HepG2 (cell line): ENCODE measurements at regions not wholly inside any gene's neighbourhood (a gene's known extent, or its start where the extent isn't known, plus 50 kb on each side); places are given as distances from the start of the nearest gene placed in this dataset.

ENCODE experiments used
- ATAC-seq: fragments of 200-7000 bp; cut with Tn5 transposase; 3 replicates; pipeline ENCODE4 v1.9.1; 2020; ENCODE audit warnings: mild to moderate bottlenecking, moderate library complexity
- BruUV-seq: library from RNA; stranded (reverse); fragments of 400-500 nt; replicated peaks from 2 replicates; lab custom pipeline; 2021; lab: Mats Ljungman, UMichigan
- CTCF ChIA-PET: fragments of 300-600 bp; formaldehyde crosslinking; extraction: SDS; loops from one replicate; lab custom pipeline; 2021; ENCODE audit warnings: low total read pairs, inconsistent platforms, low intra/inter-chr PET ratio; lab: Yijun Ruan, JAX
- POLR2A ChIA-PET: fragments of 350-600 bp; sonication (Branson Sonifier 250); formaldehyde crosslinking; loops from one replicate; lab custom pipeline; 2020; ENCODE audit warnings: antibody characterized with exemption, inconsistent platforms; lab: Yijun Ruan, JAX
- DNase-seq: peaks from one replicate; pipeline ENCODE4 v3.0.0-alpha.2; 2015; ENCODE audit warnings: low spot score
- FAIRE-seq: peaks from 3 replicates; lab custom pipeline; 2011; peaks lifted over from hg19 to GRCh38; lab: Jason Lieb, UNC
- H2AFZ ChIP-seq: one replicate; pipeline ENCODE4 v1.6.1; 2011; ENCODE audit warnings: low read length, inconsistent platforms
- H3K27ac ChIP-seq: fragments of 300-600 bp; 3 replicates; pipeline ENCODE4 v1.8.0; 2011; ENCODE audit warnings: mixed run types, mild to moderate bottlenecking, mixed read lengths, low read length, inconsistent platforms; ENCODE audit not compliant: insufficient read depth; ENCODE audit errors: extremely low read length
- H3K27me3 ChIP-seq, 2 experiments: fragments of 200-600 bp in 1 of 2; 2 replicates in 1 of 2; 3 replicates in 1 of 2; pipeline versions ENCODE4 v1.6.0 to v1.8.0; 2011; ENCODE audit warnings: low read length in 2 of 2, mild to moderate bottlenecking in 2 of 2, moderate library complexity in 2 of 2, inconsistent platforms in 1 of 2; ENCODE audit not compliant: insufficient read depth in 2 of 2, control insufficient read depth in 1 of 2
- H3K36me3 ChIP-seq, 2 experiments: fragments of 200-600 bp in 1 of 2; replicated peaks in 1 of 2; 2 replicates in 1 of 2; 3 replicates in 1 of 2; pipeline versions ENCODE4 v1.5.1 to v1.8.0; 2011; ENCODE audit warnings: low read length in 2 of 2, inconsistent platforms in 1 of 2; ENCODE audit not compliant: insufficient read depth in 2 of 2, control insufficient read depth in 1 of 2
- H3K4me1 ChIP-seq: 2 replicates; pipeline ENCODE4 v1.5.1; 2012; ENCODE audit warnings: low read length, inconsistent platforms; ENCODE audit not compliant: insufficient read depth
- H3K4me2 ChIP-seq: 2 replicates; pipeline ENCODE4 v1.6.0; 2011; ENCODE audit warnings: low read depth, low read length, inconsistent platforms
- H3K4me3 ChIP-seq, 3 experiments: fragments of 200-600 bp in 1 of 3; sonication (generic), shearing (Covaris generic) in 1 of 3; replicated peaks in 1 of 3; 2 replicates each; pipeline ENCODE4 v1.5.1; 2011 to 2016; ENCODE audit warnings: low read length in 3 of 3, inconsistent platforms in 2 of 3, low read depth in 2 of 3, mild to moderate bottlenecking in 2 of 3, control low read depth in 1 of 3, mixed read lengths in 1 of 3; ENCODE audit not compliant: insufficient read depth in 1 of 3
- H3K79me2 ChIP-seq: one replicate; pipeline ENCODE4 v1.6.1; 2011; ENCODE audit warnings: low read length, inconsistent platforms; ENCODE audit not compliant: insufficient read depth
- H3K9ac ChIP-seq: 2 replicates; pipeline ENCODE4 v1.6.0; 2011; ENCODE audit warnings: mild to moderate bottlenecking, low read depth, low read length, inconsistent platforms; ENCODE audit not compliant: insufficient read depth
- H3K9me3 ChIP-seq: 2 replicates; pipeline ENCODE4 v1.5.1; 2012; ENCODE audit warnings: mild to moderate bottlenecking, low read length
- H4K20me1 ChIP-seq: 2 replicates; pipeline ENCODE4 v1.6.0; 2011; ENCODE audit warnings: inconsistent platforms, mild to moderate bottlenecking, low read length, moderate library complexity; ENCODE audit not compliant: insufficient read depth
- ARID4A ChIP-seq: sonication (generic); formaldehyde crosslinking; IDR thresholded peaks from 2 replicates; pipeline ENCODE4 v1.5.0; 2020; ENCODE audit warnings: mild to moderate bottlenecking, missing genetic modification reagents, borderline replicate concordance
- BATF2 ChIP-seq: sonication (generic); formaldehyde crosslinking; IDR thresholded peaks from 2 replicates; pipeline ENCODE4 v1.8.0; 2022; ENCODE audit warnings: mild to moderate bottlenecking, missing genetic modification reagents, moderate library complexity
- CBFB ChIP-seq: sonication (generic); formaldehyde crosslinking; IDR thresholded peaks from 2 replicates; pipeline ENCODE4 v1.4.0; 2020; ENCODE audit warnings: missing genetic modification reagents
- FOXK1 ChIP-seq: sonication (generic); formaldehyde crosslinking; IDR thresholded peaks from 2 replicates; pipeline ENCODE4 v1.4.0; 2020; ENCODE audit warnings: low read depth, missing genetic modification reagents, borderline replicate concordance
- LBX2 ChIP-seq: sonication (generic); formaldehyde crosslinking; IDR thresholded peaks from 2 replicates; pipeline ENCODE4 v1.5.0; 2020; ENCODE audit warnings: missing genetic modification reagents, mild to moderate bottlenecking, borderline replicate concordance
- PCBP1 ChIP-seq: fragments of 200-400 bp; formaldehyde crosslinking; IDR thresholded peaks from 2 replicates; pipeline ENCODE4 v1.6.1; 2017; ENCODE audit warnings: mild to moderate bottlenecking, low read depth, low read length, borderline replicate concordance
- PHF20 ChIP-seq: sonication (generic); formaldehyde crosslinking; IDR thresholded peaks from 2 replicates; pipeline ENCODE4 v1.5.0; 2020; ENCODE audit warnings: mild to moderate bottlenecking, missing genetic modification reagents
- SALL2 ChIP-seq: sonication (generic); formaldehyde crosslinking; IDR thresholded peaks from 2 replicates; pipeline ENCODE4 v1.8.1; 2023; ENCODE audit warnings: mild to moderate bottlenecking, missing genetic modification reagents, inconsistent platforms
- SKI ChIP-seq: fragments of 450-650 bp; IDR thresholded peaks from one replicate; pipeline ENCODE4 v1.6.1; 2018; ENCODE audit warnings: mild to moderate bottlenecking; ENCODE audit not compliant: partially characterized antibody
- TBP ChIP-seq: sonication (generic); formaldehyde crosslinking; IDR thresholded peaks from 2 replicates; pipeline ENCODE4 v1.5.0; 2020; ENCODE audit warnings: missing genetic modification reagents
- ZBTB3 ChIP-seq: sonication (generic); formaldehyde crosslinking; IDR thresholded peaks from 2 replicates; pipeline ENCODE4 v1.4.0; 2020; ENCODE audit warnings: low read depth, mild to moderate bottlenecking, moderate library complexity, missing genetic modification reagents, borderline replicate concordance
- ZNF543 ChIP-seq: sonication (generic); formaldehyde crosslinking; IDR thresholded peaks from 2 replicates; pipeline ENCODE4 v1.4.0; 2020; ENCODE audit warnings: mild to moderate bottlenecking, missing genetic modification reagents
- ZNF883 ChIP-seq: sonication (generic); formaldehyde crosslinking; IDR thresholded peaks from 2 replicates; pipeline ENCODE4 v1.5.1; 2020; ENCODE audit warnings: mild to moderate bottlenecking, missing genetic modification reagents; ENCODE audit errors: not compliant biosample characterization
- WGBS: methylation state at CpG from one replicate; pipeline ENCODE4 v1.1.6; 2017; ENCODE audit warnings: low lambda C conversion rate; 5-methylcytosine and 5-hydroxymethylcytosine counted together
- in situ Hi-C: cut with HindIII; loops from 2 replicates; pipeline ENCODE4 v1.10.0; 2017; ENCODE audit warnings: low pct_unique_long_range_greater_than_20kb; ENCODE audit not compliant: extremely low pct_ligation_motif_present
- intact Hi-C: fragments of 100-400 bp; cut with micrococcal nuclease; formaldehyde crosslinking; loops from one replicate; pipeline ENCODE4 v1.10.0; 2022; ENCODE audit not compliant: unreplicated experiment
- TF ChIP-seq, protein P1 (sequence below): sonication (generic); formaldehyde crosslinking; IDR thresholded peaks from 2 replicates; pipeline ENCODE4 v1.4.0; 2020; ENCODE audit warnings: missing genetic modification reagents
- TF ChIP-seq, protein P2 (sequence below): sonication (generic); formaldehyde crosslinking; IDR thresholded peaks from 2 replicates; pipeline ENCODE4 v1.4.0; 2020; ENCODE audit warnings: missing genetic modification reagents, borderline replicate concordance

GRCh38 chr7:42662862-42663261 lies 249.0 kb downstream of the C7orf25 start:
- Histone ChIP-seq H3K27me3 (no peaks in the 10 kb centered on the region; a peak in 1 of 5 replicates), H3K4me1 (no peaks in the 10 kb centered on the region), H3K4me3 (no peak overlapping the region), H3K79me2 (no peaks in the 10 kb centered on the region), H3K36me3 (no peaks in the 10 kb centered on the region), H3K4me2 (no peak overlapping the region), H4K20me1 (no peaks in the 10 kb centered on the region), H3K27ac (no peak overlapping the region), H3K9me3 (peaks cover 41% of the 10 kb centered on the region), H2AFZ (no peak overlapping the region), H3K9ac (no peak overlapping the region)
- intact Hi-C loops = no loop called here
- CTCF ChIA-PET = no interaction called here
- no peak for DNase-seq
- in situ Hi-C loops = no loop called here
- 38% methylated on average over 1 of the region's 1 CpG for WGBS
- POLR2A ChIA-PET = no interaction called here
- ATAC-seq = no peak
- FAIRE-seq = no peak
- BruUV-seq = no TSS peak
- TF ChIP-seq ZNF883 (CRISPR knock-in tag) (no peak), TBP (no peak), PCBP1 (no peak), PHF20 (CRISPR knock-in tag) (no peak), CBFB (no peak), FOXK1 (CRISPR knock-in tag) (no peak), ZNF543 (CRISPR knock-in tag) (no peak), SALL2 (no peak), ZBTB3 (CRISPR knock-in tag) (no peak), SKI (no peak), LBX2 (no peak), BATF2 (CRISPR knock-in tag) (no peak), ARID4A (CRISPR knock-in tag) (no peak)
- TF ChIP-seq, protein P1, sequence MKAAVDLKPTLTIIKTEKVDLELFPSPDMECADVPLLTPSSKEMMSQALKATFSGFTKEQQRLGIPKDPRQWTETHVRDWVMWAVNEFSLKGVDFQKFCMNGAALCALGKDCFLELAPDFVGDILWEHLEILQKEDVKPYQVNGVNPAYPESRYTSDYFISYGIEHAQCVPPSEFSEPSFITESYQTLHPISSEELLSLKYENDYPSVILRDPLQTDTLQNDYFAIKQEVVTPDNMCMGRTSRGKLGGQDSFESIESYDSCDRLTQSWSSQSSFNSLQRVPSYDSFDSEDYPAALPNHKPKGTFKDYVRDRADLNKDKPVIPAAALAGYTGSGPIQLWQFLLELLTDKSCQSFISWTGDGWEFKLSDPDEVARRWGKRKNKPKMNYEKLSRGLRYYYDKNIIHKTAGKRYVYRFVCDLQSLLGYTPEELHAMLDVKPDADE = no peak
- TF ChIP-seq, protein P2, sequence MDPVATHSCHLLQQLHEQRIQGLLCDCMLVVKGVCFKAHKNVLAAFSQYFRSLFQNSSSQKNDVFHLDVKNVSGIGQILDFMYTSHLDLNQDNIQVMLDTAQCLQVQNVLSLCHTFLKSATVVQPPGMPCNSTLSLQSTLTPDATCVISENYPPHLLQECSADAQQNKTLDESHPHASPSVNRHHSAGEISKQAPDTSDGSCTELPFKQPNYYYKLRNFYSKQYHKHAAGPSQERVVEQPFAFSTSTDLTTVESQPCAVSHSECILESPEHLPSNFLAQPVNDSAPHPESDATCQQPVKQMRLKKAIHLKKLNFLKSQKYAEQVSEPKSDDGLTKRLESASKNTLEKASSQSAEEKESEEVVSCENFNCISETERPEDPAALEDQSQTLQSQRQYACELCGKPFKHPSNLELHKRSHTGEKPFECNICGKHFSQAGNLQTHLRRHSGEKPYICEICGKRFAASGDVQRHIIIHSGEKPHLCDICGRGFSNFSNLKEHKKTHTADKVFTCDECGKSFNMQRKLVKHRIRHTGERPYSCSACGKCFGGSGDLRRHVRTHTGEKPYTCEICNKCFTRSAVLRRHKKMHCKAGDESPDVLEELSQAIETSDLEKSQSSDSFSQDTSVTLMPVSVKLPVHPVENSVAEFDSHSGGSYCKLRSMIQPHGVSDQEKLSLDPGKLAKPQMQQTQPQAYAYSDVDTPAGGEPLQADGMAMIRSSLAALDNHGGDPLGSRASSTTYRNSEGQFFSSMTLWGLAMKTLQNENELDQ (CRISPR knock-in tag) = no peak
